ENCODE measurements at regions not wholly inside any gene's neighbourhood (a gene's known extent, or its start where the extent isn't known, plus 50 kb on each side); places are given as distances from the start of the nearest gene placed in this dataset.

GRCh38 chr5:32501071-32502002, 56.8 kb upstream of the ZFR start:
- Mint-ChIP-seq H3K4me3 (ENCODE audit: unreplicated experiment) (no peak overlapping the region), H3K36me3 (ENCODE audit: low read depth, unreplicated experiment) (no peaks in the 10 kb centered on the region), H3K9me3 (ENCODE audit: unreplicated experiment) (peaks cover 3% of the 10 kb centered on the region), H3K27me3 (ENCODE audit: low read depth, unreplicated experiment) (peaks cover 39% of the 10 kb centered on the region), H3K4me1 (ENCODE audit: low read depth, unreplicated experiment) (peaks cover 12% of the 10 kb centered on the region), H3K27ac (ENCODE audit: unreplicated experiment) (no peak overlapping the region)
- Histone ChIP-seq H3K9ac (ENCODE audit: low read length) (no peak overlapping the region), H3K79me2 (ENCODE audit: insufficient read depth, low read length) (no peaks in the 10 kb centered on the region), H3K27ac (ENCODE audit: low read depth, low read length) (no peak overlapping the region), H3K27me3 (ENCODE audit: insufficient read depth, low read length) (peaks cover 4% of the 10 kb centered on the region), H3K4me2 (ENCODE audit: low read length) (no peak overlapping the region), H3K36me3 (ENCODE audit: insufficient read depth, low read length) (no peaks in the 10 kb centered on the region), H3K4me1 (ENCODE audit: insufficient read depth, low read length) (peaks cover 18% of the 10 kb centered on the region), H2AFZ (ENCODE audit: low read depth, low read length) (no peak overlapping the region), H3K4me3 (ENCODE audit: insufficient read depth, low read depth, low read length) (no peak overlapping the region), H4K20me1 (ENCODE audit: insufficient read depth, low read length) (no peaks in the 10 kb centered on the region), H3K9me3 (ENCODE audit: insufficient read depth, low read depth, low read length) (no peaks in the 10 kb centered on the region)
- TF ChIP-seq EZH2 (IDR thresholded peaks at IDR 0.05; ENCODE audit: insufficient read depth, low read length) = no peak
- no peak for TF ChIP-seq CTCF (IDR thresholded peaks at IDR 0.05; ENCODE audit: insufficient read depth, low read depth, low read length)
- DNase-seq (ENCODE audit: low read depth) (no peak), FAIRE-seq (no peak)

GRCh38 chr5:32500181-32500580, 55.6 kb upstream of the ZFR start:
- peaks cover 39% of the 10 kb centered on the region for H3K27me3 Mint-ChIP-seq (ENCODE audit: low read depth, unreplicated experiment)
- no peak for FAIRE-seq
- H3K79me2 ChIP-seq (ENCODE audit: insufficient read depth, low read length) = no peaks in the 10 kb centered on the region

More at GRCh38 chr5:32500181-32500580, 55.6 kb upstream of the ZFR start:
- Histone ChIP-seq H3K4me1 (ENCODE audit: insufficient read depth, low read length) (peaks cover 7% of the 10 kb centered on the region), H3K27ac (ENCODE audit: low read depth, low read length) (no peak overlapping the region), H4K20me1 (ENCODE audit: insufficient read depth, low read length) (no peaks in the 10 kb centered on the region), H3K4me3 (ENCODE audit: insufficient read depth, low read depth, low read length) (no peak overlapping the region), H3K9ac (ENCODE audit: low read length) (no peak overlapping the region), H3K27me3 (ENCODE audit: insufficient read depth, low read length) (peaks cover 4% of the 10 kb centered on the region), H2AFZ (ENCODE audit: low read depth, low read length) (no peak overlapping the region), H3K9me3 (ENCODE audit: insufficient read depth, low read depth, low read length) (no peaks in the 10 kb centered on the region), H3K4me2 (ENCODE audit: low read length) (no peak overlapping the region), H3K36me3 (ENCODE audit: insufficient read depth, low read length) (no peaks in the 10 kb centered on the region)
- TF ChIP-seq CTCF (IDR thresholded peaks at IDR 0.05; ENCODE audit: insufficient read depth, low read depth, low read length) (no peak), EZH2 (IDR thresholded peaks at IDR 0.05; ENCODE audit: insufficient read depth, low read length) (no peak)
- H3K36me3 Mint-ChIP-seq (ENCODE audit: low read depth, unreplicated experiment) = no peaks in the 10 kb centered on the region
- H3K9me3 Mint-ChIP-seq (ENCODE audit: unreplicated experiment) = peaks cover 3% of the 10 kb centered on the region
- H3K4me3 Mint-ChIP-seq (ENCODE audit: unreplicated experiment) = no peak overlapping the region
- no peak for DNase-seq (ENCODE audit: low read depth)
- H3K27ac Mint-ChIP-seq (ENCODE audit: unreplicated experiment) = no peak overlapping the region
- H3K4me1 Mint-ChIP-seq (ENCODE audit: low read depth, unreplicated experiment) = peaks cover 6% of the 10 kb centered on the region

All from astrocyte (in vitro differentiated cells and primary cell).